ENCODE measurements at regions not wholly inside any gene's neighbourhood (a gene's known extent, or its start where the extent isn't known, plus 50 kb on each side); places are given as distances from the start of the nearest gene placed in this dataset.

GRCh38 chr13:68078469-68078868, 848.3 kb upstream of the PCDH9 start:
- no peak overlapping the region for H3K27ac ChIP-seq
- 75 to 79% methylated on average over 2 of the region's 2 CpGs for WGBS, 2 donors (ENCODE audit: low coverage in 1 of 2)
- no peaks in the 10 kb centered on the region for H3K4me1 ChIP-seq
- H3K9me3 ChIP-seq, result no peaks in the 10 kb centered on the region
- in situ Hi-C loops (cut with MboI; ENCODE audit: low pct_ligation_motif_present in 1 of 4, low pct_unique_long_range_greater_than_20kb in 1 of 4, low sequenced_read_pairs in 3 of 4), result no loop called here
- H3K27me3 ChIP-seq, result no peaks in the 10 kb centered on the region
- intact Hi-C loops (cut with DNase I; ENCODE audit: low total_unique reads), result no loop called here
- DNase-seq, result no peak
- no peaks in the 10 kb centered on the region for H3K36me3 ChIP-seq
- no peak for TF ChIP-seq CTCF (IDR thresholded peaks at IDR 0.05)
- TF ChIP-seq POLR2AphosphoS5 (IDR thresholded peaks at IDR 0.05), result no peak
- no peak for TF ChIP-seq EP300 (IDR thresholded peaks at IDR 0.05; ENCODE audit: low read depth)
- no peak for TF ChIP-seq POLR2A (IDR thresholded peaks at IDR 0.05)
- no peak overlapping the region for H3K4me3 ChIP-seq

- no peaks in the 10 kb centered on the region for H3K4me1 ChIP-seq
- H3K27ac ChIP-seq, result no peak overlapping the region
- H3K9me3 ChIP-seq, result no peaks in the 10 kb centered on the region
- no peaks in the 10 kb centered on the region for H3K36me3 ChIP-seq
- DNase-seq, result no peak
- no peak overlapping the region for H3K4me3 ChIP-seq
- WGBS, 2 donors (ENCODE audit: low coverage in 1 of 2), result 87% methylated on average over 9 of the region's 9 CpGs; no CpG with 5 or more reads in 1 of the 2 donors
- intact Hi-C loops (cut with DNase I; ENCODE audit: low total_unique reads) (no loop called here), in situ Hi-C loops (cut with MboI; ENCODE audit: low pct_ligation_motif_present in 1 of 4, low pct_unique_long_range_greater_than_20kb in 1 of 4, low sequenced_read_pairs in 3 of 4) (no loop called here)
- TF ChIP-seq POLR2AphosphoS5 (IDR thresholded peaks at IDR 0.05) (no peak), EP300 (IDR thresholded peaks at IDR 0.05; ENCODE audit: low read depth) (no peak), POLR2A (IDR thresholded peaks at IDR 0.05) (no peak), CTCF (IDR thresholded peaks at IDR 0.05) (no peak)
- no peaks in the 10 kb centered on the region for H3K27me3 ChIP-seq
Observed at GRCh38 chr13:68076046-68076445, 845.9 kb upstream of the PCDH9 start.

GRCh38 chr13:68066879-68067513, 836.9 kb upstream of the PCDH9 start:
- intact Hi-C loops (cut with DNase I; ENCODE audit: low total_unique reads), result no loop called here
- in situ Hi-C loops (cut with MboI; ENCODE audit: low pct_ligation_motif_present in 1 of 4, low pct_unique_long_range_greater_than_20kb in 1 of 4, low sequenced_read_pairs in 3 of 4), result no loop called here

GRCh38 chr13:68064001-68064770, 834.0 kb upstream of the PCDH9 start:
- in situ Hi-C loops (cut with MboI; ENCODE audit: low pct_ligation_motif_present in 1 of 4, low pct_unique_long_range_greater_than_20kb in 1 of 4, low sequenced_read_pairs in 3 of 4) (no loop called here), intact Hi-C loops (cut with DNase I; ENCODE audit: low total_unique reads) (no loop called here)
- H3K27ac ChIP-seq, result no peak overlapping the region
- 65 to 79% methylated on average over 4 of the region's 4 CpGs for WGBS, 2 donors (ENCODE audit: low coverage in 1 of 2)
- H3K27me3 ChIP-seq, result no peaks in the 10 kb centered on the region
- no peak overlapping the region for H3K4me3 ChIP-seq
- no peaks in the 10 kb centered on the region for H3K9me3 ChIP-seq
- no peak for DNase-seq
- TF ChIP-seq POLR2AphosphoS5 (IDR thresholded peaks at IDR 0.05) (no peak), POLR2A (IDR thresholded peaks at IDR 0.05) (no peak), CTCF (IDR thresholded peaks at IDR 0.05) (no peak), EP300 (IDR thresholded peaks at IDR 0.05; ENCODE audit: low read depth) (no peak)
- no peaks in the 10 kb centered on the region for H3K36me3 ChIP-seq
- H3K4me1 ChIP-seq, result peaks cover 0 to 12% (median 3%) of the 10 kb centered on the region in 4 donors

More at GRCh38 chr13:68066879-68067513, 836.9 kb upstream of the PCDH9 start:
- Histone ChIP-seq H3K9me3 (no peaks in the 10 kb centered on the region), H3K4me3 (no peak overlapping the region), H3K27ac (no peak overlapping the region), H3K27me3 (no peaks in the 10 kb centered on the region), H3K36me3 (no peaks in the 10 kb centered on the region), H3K4me1 (peaks cover 0 to 12% (median 3%) of the 10 kb centered on the region in 4 donors)
- 37 to 41% methylated on average over 2 of the region's 2 CpGs for WGBS, 2 donors (ENCODE audit: low coverage in 1 of 2)
- TF ChIP-seq EP300 (IDR thresholded peaks at IDR 0.05; ENCODE audit: low read depth), result no peak
- DNase-seq, result no peak

Measured in transverse colon (tissue), 4 donors.